HG03139 (cell line): ENCODE measurements at regions not wholly inside any gene's neighbourhood (a gene's known extent, or its start where the extent isn't known, plus 50 kb on each side); places are given as distances from the start of the nearest gene placed in this dataset.
A peak's percentile ranks its signal among the peaks of the same experiment; 100 is the strongest.

ENCODE experiments used
- ATAC-seq: cut with Tn5 transposase; IDR thresholded peaks from one replicate; pipeline ENCODE4 v1.9.1; 2021; ENCODE audit not compliant: unreplicated experiment

DNA sequence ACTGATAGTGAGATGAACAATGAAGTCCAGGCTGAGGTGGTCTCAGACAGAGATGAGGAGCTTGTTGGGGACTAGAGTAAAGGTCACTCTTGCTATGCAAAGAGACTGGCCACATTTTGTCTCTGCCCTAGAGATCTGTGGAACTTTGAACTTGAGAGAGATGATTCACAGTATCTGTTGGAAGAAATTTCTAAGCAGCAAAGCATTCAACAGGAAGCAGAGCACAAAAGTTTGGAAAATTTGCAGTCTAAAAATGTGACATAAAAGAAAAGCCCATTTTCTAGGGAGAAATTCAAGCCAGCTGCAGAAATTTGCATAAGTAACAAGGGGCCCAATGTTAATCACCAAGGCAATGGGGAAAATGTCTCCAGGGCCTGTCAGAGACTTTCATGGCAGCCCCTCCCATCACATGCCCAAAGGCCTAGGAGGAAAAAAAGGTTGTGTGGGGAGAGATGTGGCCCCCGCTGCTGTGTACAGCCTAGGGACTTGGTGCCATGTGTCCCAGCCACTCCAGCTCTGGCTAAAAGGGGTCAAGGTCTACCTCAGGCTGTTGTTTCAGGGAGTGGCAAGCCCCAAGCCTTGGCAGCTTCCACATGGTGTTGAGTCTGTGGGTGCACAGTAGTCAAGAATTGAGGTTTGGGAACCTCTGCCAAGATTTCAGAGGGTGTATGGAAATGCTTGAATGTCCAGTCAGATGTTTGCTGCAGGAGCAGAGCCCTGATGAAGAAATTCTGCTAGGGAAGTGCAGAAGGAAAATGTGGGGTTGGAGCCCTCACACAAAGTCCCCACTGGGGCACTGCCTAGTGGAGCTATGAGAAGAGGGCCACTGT is 262.8 kb downstream of the DKK2 start:
- no peak for ATAC-seq

DNA sequence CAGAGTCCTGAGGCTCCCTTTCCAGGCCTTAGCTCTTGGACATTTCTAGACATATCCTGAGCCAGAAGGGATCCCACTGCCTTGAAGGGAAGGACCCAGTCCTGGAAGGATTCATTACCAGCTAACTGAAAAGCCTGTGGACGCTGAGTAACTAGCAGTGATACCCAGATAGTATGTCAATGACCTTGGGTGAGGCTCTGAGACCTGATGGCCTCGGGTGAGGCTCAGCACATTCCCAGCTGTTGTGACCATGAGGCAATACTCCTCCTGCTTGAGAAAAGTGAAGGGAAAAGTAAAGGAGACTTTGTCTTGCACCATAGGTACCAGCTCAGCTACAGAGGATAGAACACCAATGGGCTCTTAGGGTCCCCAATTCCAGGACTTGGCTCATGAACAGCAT is 268.1 kb downstream of the DKK2 start:
- no peak for ATAC-seq

DNA sequence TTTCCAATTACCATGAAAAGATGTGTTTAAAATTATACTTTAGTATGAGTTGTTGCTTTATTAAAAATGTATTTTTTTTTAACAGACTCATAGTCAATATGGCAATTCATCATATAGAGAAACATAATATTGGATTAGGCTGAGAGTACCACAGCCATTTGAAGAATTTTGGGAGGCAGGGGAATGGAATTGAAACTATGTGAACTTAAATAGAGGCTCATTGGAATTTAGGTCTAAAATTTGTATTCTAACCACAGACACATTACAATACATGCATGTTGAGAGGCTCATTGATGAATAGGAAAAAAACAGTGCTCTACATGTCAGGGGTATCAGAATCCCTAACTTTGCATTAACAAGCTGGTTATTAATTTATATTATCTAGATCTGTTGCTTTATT is 269.6 kb downstream of the DKK2 start:
- no peak for ATAC-seq

DNA sequence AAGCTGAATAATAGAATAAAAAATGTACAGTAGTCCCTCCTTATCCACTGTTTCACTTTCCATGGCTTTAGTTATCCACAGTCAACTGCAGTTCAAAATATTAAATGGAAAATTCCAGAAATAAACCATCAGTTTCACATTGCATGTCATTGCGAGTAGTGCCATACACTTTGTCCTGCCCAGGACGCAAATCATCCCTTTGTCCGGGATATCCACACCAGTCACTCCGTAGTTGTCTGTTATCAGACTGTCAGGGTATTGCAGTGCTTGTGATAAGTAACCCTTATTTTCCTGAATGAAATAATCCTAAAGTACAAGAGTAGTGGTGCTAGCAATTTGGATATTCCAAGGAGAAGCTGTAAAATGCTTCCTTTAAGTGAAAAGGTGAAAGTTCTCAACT is 271.3 kb downstream of the DKK2 start:
- ATAC-seq = no peak

DNA sequence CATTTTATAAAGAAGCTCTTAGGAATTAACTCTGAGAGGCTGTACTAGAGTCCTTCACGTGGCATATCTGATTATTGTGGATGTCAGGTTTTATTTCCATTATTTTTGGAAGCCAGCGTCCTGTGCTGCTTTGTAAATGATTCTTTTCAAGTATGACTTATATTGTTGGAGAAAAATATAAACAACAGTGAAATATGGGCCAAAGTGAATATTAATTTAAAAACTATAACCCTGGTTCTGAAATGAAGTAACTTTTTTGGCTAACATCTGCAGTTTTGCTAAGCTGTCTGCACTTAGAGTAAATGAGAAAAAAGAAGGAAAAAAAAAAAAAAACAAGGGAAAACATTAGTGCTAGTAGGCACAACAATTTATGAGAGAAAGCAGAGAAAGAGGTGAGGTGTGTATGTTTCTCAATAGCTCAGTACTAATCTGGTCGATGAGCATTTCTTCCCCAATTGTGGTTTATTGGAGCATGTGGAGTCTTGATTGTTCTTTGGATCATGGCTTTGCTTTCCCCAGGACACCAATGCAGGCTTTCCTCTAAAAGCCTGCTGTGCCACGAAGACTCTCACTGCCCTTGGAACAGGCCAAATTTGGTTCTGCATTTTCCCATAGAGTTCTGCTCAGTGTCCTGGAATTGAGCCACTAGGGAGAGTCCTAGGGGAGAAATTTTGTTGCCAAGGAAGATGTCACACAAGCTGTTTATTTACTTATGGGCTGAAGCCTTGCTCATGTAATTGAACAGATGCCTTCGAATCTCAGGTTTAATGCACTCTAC is 273.3 kb downstream of the DKK2 start:
- no peak for ATAC-seq

DNA sequence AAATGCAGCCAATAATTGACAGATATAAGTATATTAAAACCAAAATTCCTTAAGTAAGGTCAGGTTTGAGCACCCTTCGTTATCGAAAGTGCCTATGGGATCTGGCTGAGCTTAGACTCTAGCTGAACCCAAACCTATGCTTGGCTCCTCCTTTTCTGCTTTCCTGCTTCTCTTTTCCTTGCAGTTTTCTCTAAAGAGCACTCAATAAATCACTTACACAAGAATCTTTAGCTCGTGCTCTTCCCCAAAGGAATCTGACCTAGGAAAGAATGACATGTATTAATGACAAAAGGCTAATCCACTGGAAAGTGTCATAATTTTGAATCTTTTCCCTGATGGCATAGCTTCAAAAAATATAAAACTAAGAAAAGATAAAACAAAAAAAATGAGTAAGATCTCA is 282.7 kb downstream of the DKK2 start:
- ATAC-seq = no peak

DNA sequence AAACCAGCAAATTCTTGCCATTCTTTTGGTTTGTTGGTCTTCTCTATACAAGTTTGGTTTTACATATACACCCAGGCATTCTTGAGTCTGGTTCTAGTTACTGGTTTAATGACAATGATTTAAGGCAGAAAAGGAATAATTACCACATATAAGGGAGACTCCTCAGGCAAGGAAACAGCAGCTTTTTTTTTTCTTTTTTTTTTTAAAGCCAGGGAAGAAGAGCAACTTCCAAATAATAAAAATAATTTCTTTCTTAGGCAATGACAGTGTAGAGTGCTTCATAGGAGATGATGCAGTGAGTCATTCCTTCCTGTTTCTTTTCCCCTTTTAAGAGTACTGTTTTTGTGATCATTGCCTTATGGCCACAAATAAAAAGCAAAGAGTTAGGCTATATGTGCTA is 289.7 kb downstream of the DKK2 start:
- ATAC-seq = no peak

DNA sequence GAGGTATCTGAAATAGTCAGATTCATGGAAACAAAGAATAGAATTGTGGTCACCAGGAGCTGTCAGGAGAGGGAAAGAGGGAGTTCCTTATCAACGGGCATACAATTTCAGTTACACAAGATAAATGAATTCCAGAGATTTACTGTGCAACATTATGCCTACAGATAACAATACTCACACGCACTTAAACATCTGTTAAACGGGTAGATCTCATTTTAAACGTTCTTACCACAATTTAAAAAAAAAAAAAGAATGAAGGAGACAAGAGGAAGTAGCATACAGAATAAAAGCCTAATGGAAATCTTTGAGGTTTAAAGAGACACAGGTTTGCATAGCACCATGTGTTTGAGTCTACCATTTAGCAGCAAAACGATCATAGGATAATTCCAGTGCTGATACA is 298.0 kb downstream of the DKK2 start:
- no peak for ATAC-seq

DNA sequence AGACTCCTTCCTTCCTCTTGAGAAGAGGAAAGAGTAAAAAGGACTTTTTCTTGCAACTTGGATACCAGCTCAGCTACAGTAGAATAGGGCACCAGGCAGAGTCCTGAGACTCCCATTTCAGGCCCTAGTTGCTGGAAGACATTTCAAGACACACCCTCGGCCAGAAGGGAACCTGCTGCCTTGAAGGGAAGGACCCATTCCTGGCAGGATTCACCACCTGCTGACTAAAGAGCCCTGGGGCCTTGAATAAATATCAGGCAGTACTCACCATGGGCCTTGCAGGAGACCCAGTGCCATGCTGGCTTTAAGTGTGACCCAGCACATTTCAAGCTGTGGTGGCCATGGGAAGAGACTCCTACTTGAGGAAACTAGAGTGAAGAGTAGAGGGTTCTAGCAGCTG is 317.6 kb downstream of the DKK2 start:
- ATAC-seq = no peak

DNA sequence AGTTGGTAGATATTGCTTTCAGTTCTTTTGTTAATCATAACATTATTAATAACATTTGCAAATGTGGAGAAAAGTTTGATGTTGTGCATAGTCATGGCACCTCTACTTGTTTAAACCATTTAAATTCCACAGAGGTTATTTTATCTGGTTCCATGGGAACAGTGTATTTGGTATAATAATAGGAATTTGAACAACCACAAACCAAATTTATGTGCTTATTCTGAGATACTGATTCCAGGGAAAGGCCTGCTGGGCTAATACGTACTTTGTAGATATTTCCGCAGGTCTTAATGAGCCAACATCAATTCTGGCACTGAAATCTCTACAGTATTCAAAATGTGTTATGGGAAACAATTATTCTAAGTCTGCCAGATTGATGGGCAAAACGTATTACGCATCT is 319.0 kb downstream of the DKK2 start:
- no peak for ATAC-seq

DNA sequence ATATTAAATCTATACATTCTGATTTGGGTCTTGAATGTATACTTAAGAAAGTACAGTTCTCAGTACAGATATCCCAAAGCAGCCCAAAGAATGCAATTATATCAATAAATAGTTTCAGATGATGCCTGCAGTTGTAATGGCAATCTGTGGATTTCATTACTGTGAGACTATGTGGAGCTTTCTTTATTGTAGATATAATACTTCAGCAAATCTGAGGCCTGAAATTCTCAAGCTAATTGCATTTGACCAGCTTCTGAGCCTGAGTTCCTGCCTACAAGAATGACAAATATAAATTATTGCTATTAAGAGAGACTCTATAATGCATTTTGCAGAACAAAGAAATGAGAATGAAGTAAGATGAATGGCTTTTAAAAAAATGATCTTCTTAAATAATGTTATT is 320.3 kb downstream of the DKK2 start:
- no peak for ATAC-seq

DNA sequence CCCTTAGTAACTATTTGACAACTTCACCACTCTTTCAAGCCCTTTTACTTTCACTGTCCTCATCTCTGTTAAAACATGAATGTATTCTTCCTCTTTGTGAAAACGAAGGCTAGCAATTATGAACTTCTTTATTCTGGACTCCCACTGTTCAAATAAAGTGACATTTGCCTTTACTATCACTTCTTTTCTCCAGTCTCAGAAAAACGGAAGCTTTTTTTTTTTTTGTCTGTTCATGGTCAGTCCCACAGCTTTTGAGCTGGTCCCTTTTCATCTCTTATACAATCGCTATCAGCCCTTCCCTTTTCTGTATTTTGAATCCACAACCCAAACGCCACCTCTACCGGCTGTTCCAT is 327.7 kb downstream of the DKK2 start:
- no peak for ATAC-seq

DNA sequence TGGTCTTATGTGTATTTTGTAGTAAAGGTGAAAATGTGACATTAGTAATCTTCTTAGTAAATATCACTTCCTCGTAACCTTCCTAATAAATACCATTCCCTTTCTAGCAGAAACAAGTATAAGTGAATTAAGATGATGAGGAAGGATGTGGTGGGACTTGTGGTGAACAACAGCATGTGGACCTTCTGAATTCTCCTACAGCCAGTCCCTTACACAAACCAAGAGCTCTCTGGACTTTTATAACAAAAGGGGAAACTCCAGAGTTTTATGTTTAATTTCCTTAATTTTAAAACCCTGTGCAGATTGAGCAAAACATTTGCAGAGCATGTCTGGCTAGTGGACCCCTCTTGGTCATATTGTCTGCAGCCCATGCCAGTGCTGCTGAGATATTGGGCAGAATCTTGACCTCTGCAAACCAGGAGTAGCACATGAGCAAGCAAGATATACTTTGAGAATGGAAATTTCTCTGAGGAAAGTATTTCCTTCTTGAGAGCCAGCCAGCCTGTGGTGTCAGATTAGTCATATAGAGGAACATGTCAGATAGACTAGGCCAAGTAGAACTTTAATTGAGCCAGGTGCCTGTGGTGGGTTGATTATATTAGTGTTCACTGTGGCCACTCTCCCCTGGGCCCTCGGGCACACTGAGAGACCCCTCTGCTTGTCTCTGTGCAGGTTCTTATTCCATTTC is 328.2 kb downstream of the DKK2 start:
- ATAC-seq = peak; percentile 65

DNA sequence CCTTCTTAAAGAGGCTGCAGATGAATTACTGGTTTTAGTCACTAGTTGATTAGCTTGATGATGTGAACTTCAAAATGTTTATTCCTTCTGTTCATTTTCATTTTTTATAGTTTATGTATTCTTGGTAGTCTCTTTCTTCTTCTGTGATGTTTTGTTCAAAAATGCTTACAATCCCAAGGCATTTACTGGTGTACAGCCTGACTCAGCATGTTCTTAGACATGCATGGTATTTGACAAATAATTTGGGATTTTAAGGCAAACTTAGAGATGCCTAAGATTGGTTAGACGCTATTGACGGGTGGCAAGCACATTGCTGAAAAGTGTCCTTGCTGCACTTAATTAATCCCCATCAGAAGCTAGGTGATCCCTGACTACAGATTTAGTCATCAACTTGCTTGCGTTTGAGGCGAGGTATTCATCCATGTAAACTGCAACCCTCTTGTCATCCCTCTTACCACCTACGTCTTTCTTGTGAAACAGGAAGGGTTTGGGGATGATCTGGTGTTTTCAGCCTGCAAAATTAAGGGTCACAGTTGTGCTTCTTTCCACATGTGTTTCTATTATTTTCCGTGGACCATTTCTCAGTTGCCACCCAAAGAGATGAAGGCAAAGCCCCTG is 331.8 kb downstream of the DKK2 start:
- no peak for ATAC-seq

DNA sequence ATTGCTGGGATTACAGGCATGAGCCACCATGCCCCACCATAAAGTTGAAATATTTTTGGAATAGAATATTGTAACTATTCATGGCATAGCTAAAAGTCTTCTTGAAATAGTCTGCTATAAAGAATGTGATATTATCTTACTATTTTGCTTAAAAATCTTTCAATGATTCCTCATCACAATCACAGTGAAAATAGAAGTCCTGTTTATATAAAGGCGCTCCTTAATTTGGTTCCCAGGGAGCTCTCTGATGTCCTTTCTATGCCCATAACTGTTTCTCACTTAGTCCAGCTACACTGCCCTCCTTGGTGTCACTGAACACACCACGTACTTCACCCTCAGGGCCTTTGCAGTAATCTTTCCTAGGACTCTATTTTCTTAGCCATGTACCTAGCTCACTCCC is 331.7 kb upstream of the GIMD1 start:
- ATAC-seq = no peak

DNA sequence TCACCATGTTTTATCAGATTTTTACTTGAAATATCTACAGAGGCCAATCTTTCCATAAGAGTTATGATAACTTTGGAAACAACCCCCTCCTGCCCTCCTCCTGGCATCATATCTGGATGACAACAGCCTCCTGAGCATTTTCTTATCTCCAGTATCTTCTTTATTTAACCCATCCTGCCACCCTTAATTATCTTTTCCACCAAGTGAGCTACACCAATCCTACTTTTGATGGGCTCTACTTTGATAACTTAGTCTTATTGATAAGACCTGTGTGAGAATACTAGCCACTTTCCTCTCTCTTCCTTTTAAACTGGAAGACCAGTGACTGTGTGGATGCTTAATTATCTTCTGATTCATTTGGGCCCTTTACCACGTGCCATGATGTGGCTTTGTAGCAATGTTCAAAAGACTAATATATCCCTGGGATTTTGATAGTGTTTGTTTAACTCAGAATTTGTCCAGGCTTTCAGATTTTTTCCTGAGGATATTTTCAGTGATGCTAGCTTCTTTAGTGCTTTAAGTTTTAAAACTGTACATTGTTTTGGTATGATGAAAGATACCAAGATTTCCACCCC is 330.1 kb upstream of the GIMD1 start:
- no peak for ATAC-seq

DNA sequence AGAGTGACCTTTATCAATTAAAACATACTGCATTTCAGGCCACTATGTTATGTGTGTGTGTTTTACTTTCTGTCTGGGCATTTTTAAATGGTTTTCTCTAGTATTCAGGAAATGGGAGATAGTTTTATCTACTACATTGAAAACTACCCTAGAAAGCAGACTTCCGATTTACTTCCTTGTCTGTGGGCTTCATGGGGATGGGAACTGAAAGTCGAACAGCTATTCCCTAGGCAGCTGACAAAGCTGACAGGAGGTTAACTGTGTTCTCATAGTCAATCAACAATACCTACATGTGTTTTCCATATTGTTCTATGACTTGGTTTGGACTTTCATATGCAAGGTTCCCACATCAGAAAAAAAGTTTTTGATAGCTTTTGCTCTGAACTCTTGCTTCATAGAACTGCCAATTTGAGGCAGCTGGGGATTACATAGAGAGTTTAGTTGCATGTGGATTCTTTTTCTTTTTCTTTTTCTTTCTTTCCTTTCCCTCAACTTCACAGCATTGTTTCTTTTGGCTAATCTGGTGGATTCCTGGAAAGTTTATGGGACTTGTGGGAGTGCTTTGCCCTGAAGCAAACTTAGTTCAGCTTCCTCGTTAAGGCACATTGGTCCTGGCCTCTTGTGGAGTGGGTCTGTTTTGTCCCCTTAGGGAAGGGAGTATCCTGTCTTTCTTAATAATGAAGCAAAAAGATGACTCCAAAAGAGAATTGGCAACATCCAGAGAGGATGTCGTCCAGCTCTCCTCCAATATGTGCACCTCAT is 327.1 kb upstream of the GIMD1 start:
- no peak for ATAC-seq

DNA sequence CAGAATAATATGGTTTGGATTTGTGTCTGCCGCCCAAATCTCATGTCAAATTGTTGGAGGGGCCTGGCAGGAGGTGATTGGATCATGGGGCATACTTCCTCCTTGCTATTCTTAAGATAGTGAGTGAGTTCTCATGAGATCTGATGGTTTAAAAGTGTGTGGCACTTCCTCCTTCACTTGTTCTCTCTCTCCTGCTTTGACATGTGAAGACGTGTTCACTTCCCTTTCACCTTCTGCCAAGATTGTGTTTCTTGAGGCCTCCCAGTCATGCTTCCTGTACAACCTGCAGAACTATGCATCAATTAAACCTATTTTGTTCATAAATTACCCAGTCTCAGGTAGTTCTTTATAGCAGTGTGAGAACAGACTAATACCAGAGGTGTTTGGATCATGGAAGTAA is 325.7 kb upstream of the GIMD1 start:
- ATAC-seq = no peak

DNA sequence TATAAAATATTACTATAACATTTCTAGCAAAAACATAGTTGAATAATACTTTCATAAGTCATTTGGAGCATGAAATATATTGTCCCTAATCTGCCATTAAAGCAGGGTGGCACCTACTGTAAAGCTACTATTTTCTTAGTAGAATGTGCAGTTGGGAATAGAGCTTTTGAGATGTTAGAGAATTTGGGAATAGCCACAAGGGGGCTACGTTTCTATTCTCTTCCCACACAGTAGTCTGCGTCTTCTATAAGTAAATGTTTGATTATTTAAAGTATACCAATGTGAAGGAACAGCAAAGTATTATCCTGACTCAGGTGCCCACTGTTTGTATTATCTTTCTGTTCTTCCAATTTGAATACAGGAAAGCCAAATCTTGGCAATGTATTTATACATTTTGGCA is 323.2 kb upstream of the GIMD1 start:
- ATAC-seq = no peak

DNA sequence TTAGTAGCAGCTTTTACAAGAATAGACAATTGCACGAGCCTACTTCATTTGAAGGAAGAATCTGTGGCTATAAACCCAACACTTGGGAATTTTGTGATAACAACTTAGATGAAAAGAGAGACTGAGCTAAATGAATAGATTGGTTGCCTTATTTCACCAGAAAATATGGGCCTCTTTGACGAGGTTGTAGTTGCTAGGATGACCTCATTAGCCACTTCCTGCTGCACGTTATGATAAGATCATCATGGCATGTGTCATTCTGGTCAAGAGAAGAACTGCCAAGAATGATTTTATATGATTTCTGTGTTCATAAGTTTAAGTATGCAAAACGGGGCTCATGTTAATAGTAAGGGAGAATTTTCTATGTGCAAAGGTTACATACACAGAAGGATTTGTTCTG is 321.9 kb upstream of the GIMD1 start:
- ATAC-seq = no peak

DNA sequence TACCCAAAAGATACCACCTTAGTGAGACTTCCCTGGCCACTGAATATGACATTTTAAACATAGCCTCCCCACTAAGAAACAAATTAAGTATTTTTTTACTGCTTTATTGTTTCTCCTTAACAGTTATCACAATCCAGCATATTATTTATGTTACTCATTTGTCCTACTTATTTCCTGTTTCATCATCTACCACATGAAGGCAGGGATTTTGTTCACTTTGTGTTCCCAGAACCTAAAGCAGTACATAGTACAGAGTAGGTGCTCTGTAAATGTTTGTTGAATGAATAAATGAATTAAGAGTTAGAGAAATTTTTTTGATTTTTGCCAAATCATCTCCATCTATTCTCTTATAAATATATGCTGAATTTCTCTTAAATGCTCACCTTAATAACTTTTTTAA is 318.4 kb upstream of the GIMD1 start:
- ATAC-seq = no peak
